ENCODE measurements at regions not wholly inside any gene's neighbourhood (a gene's known extent, or its start where the extent isn't known, plus 50 kb on each side); places are given as distances from the start of the nearest gene placed in this dataset.
A peak's percentile ranks its signal among the peaks of the same experiment; 100 is the strongest.
"Not testable (repeated sequence)": the region's sequence is repeated elsewhere in the genome, so short reads cannot be mapped to it uniquely, and the experiment has no call there.

DNA sequence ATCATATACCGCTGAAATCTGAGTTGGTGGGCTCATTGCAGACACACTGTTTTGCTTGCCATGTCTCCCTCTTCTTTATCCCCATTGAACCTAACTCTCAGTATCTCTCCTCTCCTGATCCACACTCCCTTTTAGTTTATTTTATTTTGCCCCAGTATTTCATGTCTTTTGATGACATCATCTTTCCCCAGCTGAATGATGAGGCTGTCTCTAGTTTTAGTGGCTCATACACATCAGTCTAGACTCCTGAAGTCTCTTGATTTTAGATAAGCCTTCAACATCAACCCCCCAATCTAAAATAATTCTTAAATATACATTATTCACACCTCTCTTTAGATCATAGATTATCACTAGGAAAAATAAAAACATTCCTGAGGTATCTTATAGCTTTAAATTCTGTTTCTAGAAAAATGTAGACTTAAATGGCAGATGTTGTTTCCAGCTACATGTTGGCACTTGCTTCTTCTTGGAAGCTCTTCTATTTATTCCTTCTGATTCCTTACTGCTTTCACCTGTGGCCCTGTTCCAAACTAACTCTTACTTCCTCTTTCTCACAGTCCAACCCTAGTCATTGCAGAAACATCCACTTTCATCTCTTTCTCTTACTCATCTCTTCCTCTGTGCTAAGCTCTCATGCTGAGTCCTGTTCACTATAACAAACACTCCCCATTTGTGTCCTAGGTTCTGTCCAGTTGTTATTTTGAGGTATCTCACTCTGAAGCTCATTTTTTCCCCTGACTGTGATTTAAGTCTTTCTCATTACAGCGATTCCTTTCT, 191.9 kb upstream of the SLC35B3 start:
- no peaks in the 10 kb centered on the region for H3K4me1 ChIP-seq
- no peak for DNase-seq (ENCODE audit: extremely low spot score in 2 of 2)
- peak in 1 of 2 donors; percentile 77 for TF ChIP-seq POLR2AphosphoS5 (IDR thresholded peaks at IDR 0.05; ENCODE audit: insufficient read depth in 1 of 2, low read depth in 1 of 2)
- no peak for TF ChIP-seq CTCF (IDR thresholded peaks at IDR 0.05)
- no peak overlapping the region for H3K4me3 ChIP-seq
- H3K36me3 ChIP-seq: no peaks in the 10 kb centered on the region
- intact Hi-C loops (cut with DNase I): no loop called here
- H3K27me3 ChIP-seq: no peaks in the 10 kb centered on the region
- H3K27ac ChIP-seq: no peak overlapping the region
- H3K9me3 ChIP-seq: no peaks in the 10 kb centered on the region

DNA sequence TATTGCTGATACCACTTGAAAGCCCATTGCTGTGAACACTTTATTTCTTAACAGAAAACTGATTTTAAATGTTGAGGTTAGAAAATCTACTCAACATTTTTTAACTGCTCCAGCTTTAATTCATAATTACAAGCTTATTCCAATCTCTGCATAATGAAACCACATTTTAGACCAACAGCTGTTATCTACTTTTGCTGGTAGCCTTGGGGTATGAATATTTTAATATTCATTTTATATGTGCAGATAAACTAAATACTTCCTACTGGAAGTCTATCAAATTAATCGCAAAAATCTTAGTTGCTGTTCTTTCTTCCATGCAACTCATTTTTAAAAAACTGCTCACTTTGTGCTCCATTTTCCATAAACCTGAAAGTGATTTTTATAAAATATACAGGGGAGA, 189.3 kb upstream of the SLC35B3 start:
- DNase-seq (ENCODE audit: extremely low spot score in 2 of 2): no peak

DNA sequence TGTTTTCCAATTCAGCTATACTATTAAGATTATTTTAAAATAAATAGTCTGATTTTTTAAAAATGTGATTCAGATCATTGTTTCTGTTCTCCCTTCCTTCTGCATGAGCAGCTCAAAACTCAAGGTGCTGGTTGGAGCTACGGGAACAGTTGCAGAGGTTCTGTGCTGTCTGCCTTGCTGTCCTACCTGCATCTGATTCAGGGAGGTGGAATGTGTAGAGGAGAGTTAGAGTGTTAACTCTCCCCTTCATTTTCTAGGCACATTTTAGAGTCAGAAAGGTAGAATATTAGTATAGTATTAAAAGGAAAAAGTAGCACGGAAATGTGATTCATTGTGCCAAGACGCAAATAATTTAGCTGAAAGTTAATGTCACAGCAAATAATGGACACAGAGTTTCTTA, 188.1 kb upstream of the SLC35B3 start:
- Histone ChIP-seq H3K36me3 (no peaks in the 10 kb centered on the region), H3K4me1 (no peaks in the 10 kb centered on the region), H3K27me3 (no peaks in the 10 kb centered on the region), H3K9me3 (no peaks in the 10 kb centered on the region), H3K4me3 (no peak overlapping the region), H3K27ac (no peak overlapping the region)
- TF ChIP-seq POLR2A (IDR thresholded peaks at IDR 0.05) (no peak), POLR2AphosphoS5 (IDR thresholded peaks at IDR 0.05; ENCODE audit: insufficient read depth in 1 of 2, low read depth in 1 of 2) (no peak)
- DNase-seq (ENCODE audit: extremely low spot score in 2 of 2): no peak
- intact Hi-C loops (cut with DNase I): no loop called here

More for the DNA sequence above, 189.3 kb upstream of the SLC35B3 start:
- Histone ChIP-seq H3K36me3 (no peaks in the 10 kb centered on the region), H3K9me3 (no peaks in the 10 kb centered on the region), H3K27ac (no peak overlapping the region), H3K27me3 (no peaks in the 10 kb centered on the region), H3K4me1 (no peaks in the 10 kb centered on the region), H3K4me3 (no peak overlapping the region)
- no peak for TF ChIP-seq POLR2A (IDR thresholded peaks at IDR 0.05)
- TF ChIP-seq POLR2AphosphoS5 (IDR thresholded peaks at IDR 0.05; ENCODE audit: insufficient read depth in 1 of 2, low read depth in 1 of 2): no peak
- no peak for TF ChIP-seq CTCF (IDR thresholded peaks at IDR 0.05)
- intact Hi-C loops (cut with DNase I): no loop called here

- no peaks in the 10 kb centered on the region for H3K27me3 ChIP-seq
- TF ChIP-seq POLR2A (IDR thresholded peaks at IDR 0.05): no peak
- TF ChIP-seq POLR2AphosphoS5 (IDR thresholded peaks at IDR 0.05; ENCODE audit: insufficient read depth in 1 of 2, low read depth in 1 of 2): no peak
- TF ChIP-seq CTCF (IDR thresholded peaks at IDR 0.05): no peak
- intact Hi-C loops (cut with DNase I): no loop called here
- H3K9me3 ChIP-seq: no peaks in the 10 kb centered on the region
- H3K27ac ChIP-seq: no peak overlapping the region
- H3K36me3 ChIP-seq: no peaks in the 10 kb centered on the region
- no peak for DNase-seq (ENCODE audit: extremely low spot score in 2 of 2)
- H3K4me3 ChIP-seq: no peak overlapping the region
- H3K4me1 ChIP-seq: no peaks in the 10 kb centered on the region
These were observed 184.5 kb upstream of the SLC35B3 start for GRCh38 chr6:8619853-8620252.

DNA sequence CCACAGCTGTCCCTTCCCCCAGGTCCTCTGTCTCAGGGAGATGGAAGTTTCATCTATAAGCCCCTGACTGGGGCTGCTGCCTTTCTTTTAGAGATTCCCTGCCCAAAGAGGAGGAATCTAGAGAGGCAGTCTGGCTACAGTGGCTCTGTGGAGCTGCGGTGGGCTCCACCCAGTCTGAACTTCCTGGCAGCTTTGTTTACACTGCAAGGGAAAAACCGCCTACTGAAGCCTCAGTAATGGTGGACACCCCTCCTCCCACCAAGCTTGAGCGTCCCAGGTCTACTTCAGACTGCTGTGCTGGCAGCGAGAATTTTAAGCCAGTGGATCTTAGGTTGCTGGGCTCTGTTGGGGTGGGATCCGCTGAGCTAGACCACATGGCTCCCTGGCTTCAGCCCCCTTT, 184.1 kb upstream of the SLC35B3 start:
- H3K36me3 ChIP-seq; intact Hi-C loops (cut with DNase I); H3K27ac ChIP-seq; H3K27me3 ChIP-seq; H3K4me3 ChIP-seq; H3K4me1 ChIP-seq; DNase-seq (ENCODE audit: extremely low spot score in 2 of 2); H3K9me3 ChIP-seq: not testable (repeated sequence)

GRCh38 chr6:8608737-8609136, 173.4 kb upstream of the SLC35B3 start:
- Histone ChIP-seq H3K9me3 (no peaks in the 10 kb centered on the region), H3K36me3 (no peaks in the 10 kb centered on the region), H3K27ac (no peak overlapping the region), H3K4me1 (no peaks in the 10 kb centered on the region), H3K27me3 (no peaks in the 10 kb centered on the region), H3K4me3 (no peak overlapping the region)
- DNase-seq (ENCODE audit: extremely low spot score in 2 of 2): no peak
- intact Hi-C loops (cut with DNase I): no loop called here
- TF ChIP-seq CTCF (IDR thresholded peaks at IDR 0.05) (no peak), POLR2AphosphoS5 (IDR thresholded peaks at IDR 0.05; ENCODE audit: insufficient read depth in 1 of 2, low read depth in 1 of 2) (no peak), POLR2A (IDR thresholded peaks at IDR 0.05) (no peak)

All from vagina (tissue), 2 donors.